ENCODE measurements at regions not wholly inside any gene's neighbourhood (a gene's known extent, or its start where the extent isn't known, plus 50 kb on each side); places are given as distances from the start of the nearest gene placed in this dataset.
A peak's percentile ranks its signal among the peaks of the same experiment; 100 is the strongest.
"Not testable (repeated sequence)": the region's sequence is repeated elsewhere in the genome, so short reads cannot be mapped to it uniquely, and the experiment has no call there.

DNA sequence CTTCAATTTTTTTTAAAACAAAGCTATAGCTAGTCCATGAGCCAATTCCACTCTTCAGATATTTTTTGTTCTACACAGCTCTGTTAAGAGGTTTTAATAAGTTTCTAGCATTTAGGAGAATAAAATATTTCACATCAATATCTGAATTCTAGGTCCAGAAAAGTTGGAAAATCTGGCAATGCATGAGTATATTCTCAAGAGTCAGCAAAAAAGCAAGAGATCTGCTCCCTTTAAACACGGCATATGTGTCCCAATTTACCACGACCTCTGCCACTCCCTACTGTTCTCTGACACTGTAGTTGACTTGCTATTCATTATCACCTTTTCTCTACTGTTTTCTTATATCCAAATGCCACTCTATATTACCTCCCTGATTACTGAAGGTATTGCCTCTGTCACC lies 145.1 kb upstream of the TGFBR2 start:
- no peak for FAIRE-seq
- no peak for DNase-seq (ENCODE audit: low spot score)

DNA sequence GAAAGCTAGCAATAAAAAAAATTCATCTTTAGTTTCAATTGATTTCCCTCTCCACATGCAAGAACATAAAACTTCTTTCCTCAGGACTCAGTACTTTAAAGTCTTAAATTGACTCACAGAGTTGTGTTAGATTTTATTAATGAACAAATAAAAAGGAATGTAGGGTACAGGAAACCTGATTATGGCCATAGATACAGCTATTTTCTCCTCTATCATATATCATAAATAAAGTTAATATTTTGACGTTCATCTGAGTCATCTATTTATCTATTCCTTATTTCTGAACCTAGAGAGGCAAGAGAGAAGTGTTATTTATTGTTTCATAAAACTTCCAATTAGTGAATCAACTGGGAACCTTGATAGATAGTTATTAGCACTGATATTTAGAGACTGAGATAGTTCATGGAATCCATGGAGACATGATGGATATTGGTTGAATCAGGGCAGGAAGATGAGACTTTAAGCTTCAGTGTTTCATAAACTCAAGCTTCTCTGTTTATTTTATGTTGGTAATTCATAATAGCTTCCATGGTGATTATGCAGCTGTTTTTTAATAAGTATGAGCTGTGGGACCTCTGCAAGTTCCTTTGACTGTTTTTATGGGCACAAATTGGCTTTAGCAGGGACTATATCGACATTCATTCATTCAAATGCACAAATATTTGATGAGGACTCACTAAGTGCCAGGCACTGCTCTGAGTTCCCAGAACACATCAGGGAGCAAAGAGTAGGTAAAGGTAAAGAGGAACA lies 143.5 kb upstream of the TGFBR2 start:
- FAIRE-seq (no peak), DNase-seq (ENCODE audit: low spot score) (no peak)

DNA sequence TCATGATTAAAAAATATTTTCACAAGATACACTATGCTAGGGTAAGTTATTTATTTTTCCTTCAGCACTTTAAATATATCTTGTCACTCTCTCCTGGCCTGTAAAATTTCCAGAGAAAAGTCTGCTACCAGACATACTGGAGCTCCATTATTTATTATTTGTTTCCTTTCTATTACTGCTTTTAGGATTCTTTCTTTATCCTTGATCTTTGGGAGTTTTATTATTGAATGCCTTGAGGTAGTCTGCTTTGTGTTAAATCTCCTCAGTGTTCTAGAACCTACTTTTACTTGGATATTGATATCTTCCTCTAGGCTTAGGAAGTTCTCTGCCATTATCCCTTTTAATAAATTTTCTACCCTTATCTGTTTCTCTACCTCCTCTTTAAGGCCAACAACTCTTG lies 142.0 kb upstream of the TGFBR2 start:
- no peak for FAIRE-seq
- no peak for DNase-seq (ENCODE audit: low spot score)

GRCh38 chr3:30465454-30465853 lies 140.9 kb upstream of the TGFBR2 start:
- DNase-seq (ENCODE audit: low spot score) = no peak
- FAIRE-seq = no peak

- FAIRE-seq = no peak
- DNase-seq (ENCODE audit: low spot score) = no peak
These were observed 138.7 kb upstream of the TGFBR2 start for GRCh38 chr3:30467596-30468238.

DNA sequence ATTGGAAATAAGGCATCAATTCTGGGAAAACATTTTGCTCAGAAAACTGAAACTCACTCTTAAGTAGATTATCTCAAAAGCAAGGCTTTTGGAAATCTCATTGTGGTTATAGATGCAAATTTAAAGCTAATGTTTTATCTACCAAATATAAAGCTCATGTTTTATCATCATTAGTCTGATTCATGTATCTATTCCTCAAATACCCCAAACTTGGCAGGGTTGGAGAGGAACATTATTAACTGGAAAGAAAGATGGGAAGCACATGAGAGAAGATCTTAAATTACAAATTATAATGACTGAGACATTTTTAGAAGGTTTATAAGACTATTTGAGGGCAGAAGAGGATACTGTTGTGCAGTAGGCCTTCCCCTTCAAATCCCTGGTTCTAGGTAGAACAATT lies 137.3 kb upstream of the TGFBR2 start:
- FAIRE-seq (no peak), DNase-seq (ENCODE audit: low spot score) (no peak)

DNA sequence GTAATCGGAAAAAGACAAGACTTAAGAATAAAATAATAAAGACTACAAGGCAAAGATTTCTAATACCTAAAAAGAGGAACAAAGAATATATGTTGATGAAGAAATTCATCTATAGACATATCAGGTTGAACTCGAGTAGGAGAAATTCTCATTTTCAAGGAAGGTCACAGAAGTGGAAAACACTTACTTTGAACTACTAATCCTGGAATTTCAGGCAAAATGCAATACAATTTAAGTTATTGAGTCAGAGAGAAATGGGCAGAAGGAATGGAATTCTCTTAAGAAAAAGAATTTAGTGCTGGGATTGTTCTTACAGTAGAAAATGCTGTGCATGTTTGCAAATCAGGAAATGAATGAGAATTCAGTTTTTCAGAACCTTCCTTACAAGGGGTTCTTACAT lies 135.9 kb upstream of the TGFBR2 start:
- FAIRE-seq = no peak

DNA sequence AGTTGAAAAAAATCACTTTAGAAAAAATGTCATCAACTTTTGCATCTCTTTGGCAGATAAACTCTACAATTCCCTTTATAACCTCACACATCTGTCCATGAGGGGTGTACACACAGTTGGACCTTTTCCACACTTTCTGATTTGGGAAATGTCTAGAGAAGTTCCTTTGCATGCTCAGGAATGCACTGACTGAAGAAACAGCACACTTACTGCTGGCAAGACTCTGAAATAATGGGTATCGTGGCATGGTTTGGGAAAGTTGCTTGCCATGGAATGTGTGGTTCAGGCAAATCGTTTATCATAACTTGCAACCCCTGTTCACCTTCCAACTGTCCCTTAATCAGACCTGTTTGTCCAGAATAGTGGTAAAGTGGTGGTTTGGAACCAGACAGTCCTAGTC lies 135.3 kb upstream of the TGFBR2 start:
- peak; percentile 77 for FAIRE-seq

More for the DNA sequence above, 135.9 kb upstream of the TGFBR2 start:
- DNase-seq (ENCODE audit: low spot score) = no peak

DNA sequence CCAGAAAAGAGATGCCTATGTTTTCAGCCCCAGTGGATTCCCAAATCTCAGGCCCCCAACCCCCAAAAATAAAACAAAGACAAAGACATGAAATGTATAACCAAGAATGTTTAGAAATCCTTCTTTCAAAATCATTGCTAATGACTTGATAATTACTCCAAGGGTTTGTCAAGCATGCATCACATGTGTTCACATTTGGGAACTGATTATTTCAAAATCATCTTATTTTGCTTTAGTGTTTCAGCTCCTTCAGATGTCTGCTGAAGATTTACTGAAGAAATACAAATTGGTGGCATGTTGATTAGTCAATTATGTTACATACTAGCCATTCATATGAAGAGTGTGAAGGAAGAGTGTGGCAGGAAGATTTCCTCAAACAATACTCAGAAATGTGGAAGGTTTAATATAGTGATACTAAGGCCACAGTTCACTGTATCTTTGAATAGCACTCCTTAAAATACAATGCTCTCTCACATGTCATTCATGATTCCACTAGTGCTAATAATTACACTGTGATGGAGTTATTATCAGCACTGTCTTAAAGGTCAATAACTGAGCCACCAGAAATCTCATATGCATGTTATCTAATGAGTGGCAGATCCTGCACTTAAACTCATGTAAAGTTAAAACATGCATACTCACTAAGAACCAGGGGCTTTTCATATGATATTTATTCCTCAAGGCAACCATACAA lies 134.5 kb upstream of the TGFBR2 start:
- no peak for FAIRE-seq
- DNase-seq (ENCODE audit: low spot score) = no peak

More for the DNA sequence above, 135.3 kb upstream of the TGFBR2 start:
- DNase-seq (ENCODE audit: low spot score) = no peak

GRCh38 chr3:30473374-30474051 lies 132.9 kb upstream of the TGFBR2 start:
- DNase-seq (ENCODE audit: low spot score) (no peak), FAIRE-seq (no peak)

DNA sequence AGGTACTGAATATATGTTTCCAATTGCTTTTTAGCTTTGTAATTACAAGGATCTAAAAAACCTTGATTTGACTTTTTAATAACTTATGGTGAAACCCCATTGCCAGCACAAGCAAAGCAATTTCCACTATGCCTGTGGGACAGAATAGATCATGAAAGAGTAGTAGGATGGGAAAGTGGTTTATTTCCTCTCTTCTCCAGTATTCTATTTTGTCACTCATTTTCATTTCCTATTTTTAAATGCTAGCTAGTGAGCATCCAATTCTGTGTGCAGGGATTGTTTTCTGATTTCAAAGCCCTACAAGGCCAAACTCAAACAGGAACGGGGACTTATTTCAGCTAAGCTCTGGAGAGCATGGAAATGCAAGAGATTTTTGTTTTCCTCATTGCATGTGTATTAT lies 132.0 kb upstream of the TGFBR2 start:
- no peak for DNase-seq (ENCODE audit: low spot score)
- no peak for FAIRE-seq

- DNase-seq (ENCODE audit: low spot score) = no peak
- no peak for FAIRE-seq
These were observed 131.2 kb upstream of the TGFBR2 start for GRCh38 chr3:30475038-30475808.

DNA sequence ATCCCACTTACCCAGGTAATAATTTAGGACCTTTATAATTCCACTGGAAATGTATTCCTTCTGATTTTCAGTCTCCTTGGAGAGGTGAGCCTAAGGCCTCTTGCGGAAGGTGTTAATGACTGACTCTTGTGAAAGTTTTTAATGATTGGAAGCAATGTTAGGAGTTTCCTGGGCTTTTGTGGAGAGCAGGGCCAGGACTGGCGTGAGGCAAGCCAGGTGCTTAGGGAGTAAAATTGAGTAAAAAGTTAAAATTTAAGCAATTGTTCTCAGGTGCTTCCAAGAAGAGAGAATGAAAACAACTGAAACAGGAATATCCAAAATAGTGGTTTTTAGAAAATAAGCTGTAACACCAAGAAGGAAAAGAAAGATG lies 130.6 kb upstream of the TGFBR2 start:
- DNase-seq (ENCODE audit: low spot score) = no peak
- no peak for FAIRE-seq

DNA sequence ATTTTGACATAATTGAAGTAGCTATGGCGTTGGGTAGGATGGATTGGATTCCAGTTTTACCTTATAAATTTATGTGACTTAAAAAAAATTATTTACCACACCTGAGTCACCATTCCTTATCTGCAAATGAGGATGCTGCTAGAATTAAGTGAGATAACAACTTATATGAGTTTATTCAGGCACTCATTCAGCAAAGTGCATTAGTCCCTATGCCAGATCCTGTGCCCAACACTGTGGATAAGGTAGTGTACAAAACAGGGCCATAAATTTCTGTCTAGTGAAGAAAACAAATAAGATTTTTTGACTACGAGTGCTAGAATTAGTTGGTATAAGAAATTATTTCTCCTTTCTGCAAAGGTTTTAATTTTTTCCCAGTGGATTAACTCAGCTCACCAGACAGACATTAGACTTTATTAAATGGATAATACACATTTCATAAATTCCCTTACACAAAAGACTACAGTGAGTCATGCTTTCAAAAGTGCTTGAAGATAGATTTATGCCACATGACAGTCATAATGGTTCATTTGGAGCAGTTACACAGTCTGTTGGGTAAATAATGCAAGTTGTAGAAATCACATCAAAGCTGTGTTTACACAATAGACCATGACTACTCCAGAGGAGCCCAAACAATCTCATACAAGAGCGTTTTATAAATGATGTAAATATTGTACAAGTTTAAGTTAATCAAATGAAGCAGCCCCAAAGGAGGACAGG lies 129.9 kb upstream of the TGFBR2 start:
- FAIRE-seq (no peak), DNase-seq (ENCODE audit: low spot score) (no peak)

DNA sequence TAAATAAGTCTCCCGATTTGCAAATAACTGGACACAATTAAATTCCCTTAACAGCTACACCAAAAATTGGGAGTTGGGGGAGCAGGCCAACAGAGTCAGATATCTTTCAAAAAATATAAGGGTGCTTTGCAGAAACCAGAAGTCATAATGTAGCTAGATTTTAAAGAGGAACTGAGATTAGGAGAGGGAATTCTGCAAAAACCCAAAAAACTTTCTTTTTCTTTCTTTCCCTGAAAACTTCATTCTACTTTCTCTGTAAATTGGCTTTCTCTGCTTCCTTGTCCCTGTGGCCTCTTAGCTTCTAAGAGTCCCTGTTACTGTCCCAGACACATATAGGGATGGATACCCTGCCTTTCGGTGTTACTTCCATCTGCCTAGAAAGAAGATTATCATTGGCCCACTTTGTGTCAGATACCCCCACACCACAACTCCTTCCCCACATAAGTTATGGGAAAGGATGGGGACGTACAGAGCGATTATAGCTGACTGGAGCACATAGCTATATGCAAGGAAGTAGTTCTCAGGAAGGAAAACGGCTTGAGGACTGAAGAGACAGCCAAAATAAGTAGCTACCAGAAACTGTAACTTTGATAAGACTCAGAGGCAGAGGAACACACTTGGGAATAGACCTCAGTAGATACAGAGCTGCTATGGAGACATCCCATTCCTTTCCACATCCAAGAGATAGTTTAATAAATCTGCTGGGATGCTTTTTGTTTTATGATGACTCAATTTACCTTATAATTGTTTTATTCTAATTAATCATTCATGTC lies 129.1 kb upstream of the TGFBR2 start:
- FAIRE-seq = no peak
- no peak for DNase-seq (ENCODE audit: low spot score)

- not testable (repeated sequence) for DNase-seq (ENCODE audit: low spot score); FAIRE-seq
These were observed 126.7 kb upstream of the TGFBR2 start for GRCh38 chr3:30479737-30480136.

GRCh38 chr3:30480156-30480555 lies 126.2 kb upstream of the TGFBR2 start:
- DNase-seq (ENCODE audit: low spot score); FAIRE-seq: not testable (repeated sequence)

GRCh38 chr3:30480587-30480986 lies 125.8 kb upstream of the TGFBR2 start:
- FAIRE-seq (no peak), DNase-seq (ENCODE audit: low spot score) (no peak)

GRCh38 chr3:30481241-30481640 lies 125.2 kb upstream of the TGFBR2 start:
- DNase-seq (ENCODE audit: low spot score) (no peak), FAIRE-seq (no peak)

DNA sequence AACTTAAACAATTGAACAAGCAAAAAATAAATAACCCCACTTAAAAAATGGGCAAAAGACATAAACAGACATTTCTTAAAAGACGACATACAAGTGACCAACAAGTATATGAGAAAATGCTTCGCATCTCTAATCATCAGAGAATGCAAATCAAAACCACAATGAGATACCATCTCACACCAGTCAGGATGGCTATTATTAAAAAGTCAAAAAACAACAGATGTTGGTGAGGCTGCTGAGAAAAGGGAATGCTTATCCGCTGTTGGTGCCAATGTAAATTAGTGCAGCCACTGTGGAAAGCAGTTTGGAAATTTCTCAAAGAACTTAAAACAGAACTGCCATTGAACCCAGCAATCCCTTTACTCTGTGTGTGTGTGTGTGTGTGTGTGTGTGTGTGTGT lies 122.2 kb upstream of the TGFBR2 start:
- FAIRE-seq = peak; percentile 17

More for the DNA sequence above, 122.2 kb upstream of the TGFBR2 start:
- not testable (repeated sequence) for DNase-seq (ENCODE audit: low spot score)
